Esophagus squamous epithelium (tissue), 5 donors: ENCODE measurements at regions not wholly inside any gene's neighbourhood (a gene's known extent, or its start where the extent isn't known, plus 50 kb on each side); places are given as distances from the start of the nearest gene placed in this dataset.

Experiments used
- DNase-seq: peaks from one replicate; lab custom pipeline; 2025; lab: John Stamatoyannopoulos, UW
- H3K27ac ChIP-seq, 4 donors: fragments of 200-600 bp; sonication (generic); one replicate each; pipeline ENCODE4 v1.5.1; 2016 to 2019; ENCODE audit warnings: mild to moderate bottlenecking in 1 of 4
- H3K27me3 ChIP-seq, 4 donors: fragments of 200-600 bp; sonication (generic); 1 replicate in 3 of 4; 2 replicates in 1 of 4; pipeline versions ENCODE4 v1.5.1 to v1.6.0; 2017 to 2021; ENCODE audit warnings: antibody characterized with exemption in 1 of 4
- H3K36me3 ChIP-seq, 3 donors: fragments of 200-600 bp; sonication (generic); one replicate each; pipeline ENCODE4 v1.5.1; 2016 to 2019
- H3K4me1 ChIP-seq, 3 donors: fragments of 200-600 bp; sonication (generic); one replicate each; pipeline ENCODE4 v1.5.1; 2017 to 2019
- H3K4me3 ChIP-seq, 4 donors: fragments of 200-600 bp; sonication (generic); 1 replicate in 3 of 4; 2 replicates in 1 of 4; pipeline ENCODE4 v1.5.1; 2016 to 2019; ENCODE audit warnings: mild to moderate bottlenecking in 2 of 4, moderate library complexity in 1 of 4
- H3K9me3 ChIP-seq, 3 donors: fragments of 200-600 bp; sonication (generic); one replicate each; pipeline ENCODE4 v1.5.1; 2016 to 2019
- CTCF ChIP-seq, 6 experiments: fragments of 450-650 bp in 4 of 6; fragments of 200-600 bp in 2 of 6; sonication (generic) in 2 of 6; IDR thresholded peaks; one replicate each; pipeline ENCODE4 v1.5.1; 2016 to 2019; ENCODE audit warnings: antibody characterized with exemption in 6 of 6, mild to moderate bottlenecking in 4 of 6, moderate library complexity in 4 of 6
- POLR2A ChIP-seq, 4 donors: fragments of 450-650 bp; IDR thresholded peaks; one replicate each; pipeline ENCODE4 v1.6.1; 2017; ENCODE audit warnings: antibody characterized with exemption in 4 of 4, mild to moderate bottlenecking in 4 of 4, moderate library complexity in 3 of 4
- WGBS, 2 donors: methylation state at CpG; one replicate each; pipeline ENCODE4 v1.1.5; 2018; 5-methylcytosine and 5-hydroxymethylcytosine counted together
- intact Hi-C: fragments of 100-400 bp; cut with DNase I; formaldehyde crosslinking; loops from one replicate; pipeline ENCODE4 v1.15.0; 2022
- donor health status: DM: yes; HTN: yes; CAD: no.

DNA sequence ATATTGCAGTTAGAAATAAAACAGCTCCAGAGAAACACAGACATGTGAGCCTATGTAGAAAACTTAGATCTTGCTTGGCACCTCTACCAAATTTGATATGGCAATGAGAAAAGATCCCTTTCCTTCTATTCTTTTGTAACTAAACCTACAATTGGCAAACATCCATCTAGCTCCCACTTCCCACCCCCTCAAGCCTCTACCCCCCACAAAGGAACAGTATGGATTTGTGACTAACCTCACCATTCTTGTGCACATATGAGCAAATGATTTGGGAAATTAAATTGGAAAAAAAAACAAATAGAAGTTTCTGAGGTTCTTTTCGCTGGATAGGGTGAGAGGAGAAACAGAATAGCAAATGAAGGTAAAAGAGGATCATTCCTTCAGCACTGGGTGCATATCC is 85.8 kb upstream of the TIAM2 start:
- Histone ChIP-seq H3K36me3 (peaks cover 0 to 13% (median 0%) of the 10 kb centered on the region in 3 donors), H3K27ac (no peak overlapping the region), H3K9me3 (no peaks in the 10 kb centered on the region), H3K4me1 (no peaks in the 10 kb centered on the region), H3K4me3 (no peak overlapping the region), H3K27me3 (no peaks in the 10 kb centered on the region)
- 86 to 95% methylated on average over 1 of the region's 1 CpG for WGBS, 2 donors
- TF ChIP-seq POLR2A (IDR thresholded peaks at IDR 0.05) (no peak), CTCF (IDR thresholded peaks at IDR 0.05) (no peak)
- DNase-seq = no peak
- intact Hi-C loops = no loop called here

- intact Hi-C loops = no loop called here
- Histone ChIP-seq H3K36me3 (peaks cover 0 to 13% (median 0%) of the 10 kb centered on the region in 3 donors), H3K27ac (no peak overlapping the region), H3K4me1 (no peaks in the 10 kb centered on the region), H3K4me3 (no peak overlapping the region), H3K9me3 (no peaks in the 10 kb centered on the region), H3K27me3 (no peaks in the 10 kb centered on the region)
- WGBS, 2 donors = 66 to 86% methylated on average over 7 of the region's 7 CpGs
- DNase-seq = no peak
- TF ChIP-seq POLR2A (IDR thresholded peaks at IDR 0.05) (no peak), CTCF (IDR thresholded peaks at IDR 0.05) (no peak)
These were observed 85.3 kb upstream of the TIAM2 start for GRCh38 chr6:154909821-154910220.

DNA sequence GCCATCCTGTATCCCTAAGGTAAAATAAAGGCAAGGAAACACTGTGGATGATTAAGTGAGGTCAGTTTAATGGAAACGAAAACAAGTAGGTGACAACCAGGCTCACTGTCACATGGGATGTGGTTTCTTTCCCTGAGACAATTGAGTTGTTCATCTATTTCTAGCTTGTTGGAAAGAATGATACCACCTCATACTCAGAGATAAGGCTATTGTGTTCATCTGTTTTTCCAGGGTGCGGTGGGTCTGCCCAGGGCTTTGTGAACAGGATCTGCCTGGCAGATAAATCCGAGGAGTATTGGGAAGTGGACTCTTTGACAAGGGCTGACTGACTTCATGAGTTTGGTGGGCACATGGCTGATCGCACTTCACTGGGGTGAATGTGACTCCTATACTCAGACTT is 80.8 kb upstream of the TIAM2 start:
- Histone ChIP-seq H3K4me3 (no peak overlapping the region), H3K4me1 (no peaks in the 10 kb centered on the region), H3K9me3 (no peaks in the 10 kb centered on the region), H3K27me3 (no peaks in the 10 kb centered on the region), H3K27ac (no peak overlapping the region), H3K36me3 (peaks cover 0 to 13% (median 0%) of the 10 kb centered on the region in 3 donors)
- intact Hi-C loops = no loop called here
- 86 to 90% methylated on average over 4 of the region's 4 CpGs for WGBS, 2 donors
- DNase-seq = no peak
- TF ChIP-seq CTCF (IDR thresholded peaks at IDR 0.05) (no peak), POLR2A (IDR thresholded peaks at IDR 0.05) (no peak)

- Histone ChIP-seq H3K36me3 (peaks cover 0 to 3% (median 0%) of the 10 kb centered on the region in 3 donors), H3K4me3 (no peak overlapping the region), H3K9me3 (no peaks in the 10 kb centered on the region), H3K27me3 (no peaks in the 10 kb centered on the region), H3K27ac (no peak overlapping the region), H3K4me1 (no peaks in the 10 kb centered on the region)
- no peak for DNase-seq
- 83 to 91% methylated on average over 5 of the region's 5 CpGs for WGBS, 2 donors
- intact Hi-C loops = no loop called here
- TF ChIP-seq CTCF (IDR thresholded peaks at IDR 0.05) (no peak), POLR2A (IDR thresholded peaks at IDR 0.05) (no peak)
These were observed 78.3 kb upstream of the TIAM2 start for GRCh38 chr6:154916857-154917256.

DNA sequence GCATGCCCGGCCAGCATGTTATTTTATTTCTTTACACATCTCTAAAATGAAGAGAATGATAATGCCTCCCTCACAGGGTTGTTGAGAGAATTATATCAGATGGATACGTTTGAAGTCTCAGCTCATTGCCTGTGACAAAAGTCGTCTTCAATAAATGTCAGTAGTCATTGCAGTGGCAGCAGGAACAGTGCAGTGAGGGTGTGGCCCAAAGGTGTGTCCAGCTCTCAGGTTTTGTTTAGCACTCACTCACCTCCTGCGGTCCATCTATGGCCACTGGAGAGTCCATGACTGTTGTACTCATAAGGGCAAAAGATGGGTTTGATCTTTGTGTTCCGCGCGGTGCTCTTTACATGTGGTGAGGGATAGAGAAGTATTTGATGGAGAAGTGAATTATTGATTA is 77.2 kb upstream of the TIAM2 start:
- Histone ChIP-seq H3K4me1 (no peaks in the 10 kb centered on the region), H3K36me3 (no peaks in the 10 kb centered on the region), H3K27me3 (no peaks in the 10 kb centered on the region), H3K27ac (no peak overlapping the region), H3K4me3 (no peak overlapping the region), H3K9me3 (no peaks in the 10 kb centered on the region)
- intact Hi-C loops = no loop called here
- 91 to 96% methylated on average over 6 to 7 of the region's 7 CpGs for WGBS, 2 donors
- no peak for TF ChIP-seq CTCF (IDR thresholded peaks at IDR 0.05)
- TF ChIP-seq POLR2A (IDR thresholded peaks at IDR 0.05) = no peak
- DNase-seq = no peak
